CD4-positive, alpha-beta T cell treated with Interleukin-6 at 100 ng/mL for 8 hours (primary cell): ENCODE measurements at regions not wholly inside any gene's neighbourhood (a gene's known extent, or its start where the extent isn't known, plus 50 kb on each side); places are given as distances from the start of the nearest gene placed in this dataset.
"Not testable (repeated sequence)": the region's sequence is repeated elsewhere in the genome, so short reads cannot be mapped to it uniquely, and the experiment has no call there.

Experiments
- DNase-seq: peaks from one replicate; pipeline ENCODE4 v3.0.0-alpha.2; 2020; ENCODE audit warnings: mixed read lengths, low spot score

GRCh38 chr15:30195355-30196008, 60.6 kb downstream of the GOLGA8T start:
- not testable (repeated sequence) for DNase-seq

- DNase-seq = peak; percentile 17
These were observed 61.1 kb downstream of the GOLGA8T start for GRCh38 chr15:30196009-30196375.

- not testable (repeated sequence) for DNase-seq
These were observed 61.9 kb downstream of the GOLGA8T start for GRCh38 chr15:30196769-30197168.

- DNase-seq = not testable (repeated sequence)
These were observed 66.7 kb downstream of the GOLGA8T start for GRCh38 chr15:30201517-30201916.

- DNase-seq = not testable (repeated sequence)
These were observed 78.9 kb downstream of the GOLGA8T start for GRCh38 chr15:30213733-30214132.

GRCh38 chr15:30221803-30222202, 87.0 kb downstream of the GOLGA8T start:
- DNase-seq = not testable (repeated sequence)

- not testable (repeated sequence) for DNase-seq
These were observed 88.1 kb downstream of the GOLGA8T start for GRCh38 chr15:30222798-30223591.

GRCh38 chr15:30225233-30225891, 90.5 kb downstream of the GOLGA8T start:
- DNase-seq = not testable (repeated sequence)

GRCh38 chr15:30261432-30262141, 126.7 kb downstream of the GOLGA8T start:
- DNase-seq = not testable (repeated sequence)

- not testable (repeated sequence) for DNase-seq
These were observed 127.2 kb downstream of the GOLGA8T start for GRCh38 chr15:30262142-30262460.

- not testable (repeated sequence) for DNase-seq
These were observed 129.1 kb downstream of the GOLGA8T start for GRCh38 chr15:30264000-30264399.

- DNase-seq = not testable (repeated sequence)
These were observed 98.0 kb downstream of the CHRFAM7A start for GRCh38 chr15:30295150-30295844.

- not testable (repeated sequence) for DNase-seq
These were observed 89.4 kb downstream of the CHRFAM7A start for GRCh38 chr15:30303968-30304367.
